GM12892 (cell line): ENCODE measurements at regions not wholly inside any gene's neighbourhood (a gene's known extent, or its start where the extent isn't known, plus 50 kb on each side); places are given as distances from the start of the nearest gene placed in this dataset.

Experiments used
- DNase-seq: peaks from one replicate; pipeline ENCODE4 v3.0.0; 2011; ENCODE audit not compliant: insufficient read length
- FAIRE-seq: peaks from 2 replicates; lab custom pipeline; 2011; peaks lifted over from hg19 to GRCh38; lab: Jason Lieb, UNC
- POLR2A ChIP-seq: IDR thresholded peaks from 2 replicates; pipeline ENCODE4 v1.6.1; 2011; ENCODE audit warnings: low read depth, low read length, control low read depth
- POLR2AphosphoS5 ChIP-seq: IDR thresholded peaks from 2 replicates; pipeline ENCODE4 v1.6.1; 2011; ENCODE audit warnings: low read depth, low read length, control low read depth
- TAF1 ChIP-seq: IDR thresholded peaks from 2 replicates; pipeline ENCODE4 v1.6.1; 2011; ENCODE audit warnings: low read depth, mild to moderate bottlenecking, control low read depth, low read length, borderline replicate concordance

- DNase-seq (no peak), FAIRE-seq (no peak)
- TF ChIP-seq POLR2A: no peak
- TF ChIP-seq POLR2AphosphoS5: no peak
- TF ChIP-seq TAF1: no peak
These were observed 694.9 kb upstream of the LRRN3 start for GRCh38 chr7:110396021-110396420.

- no peak for DNase-seq
- FAIRE-seq: no peak
- no peak for TF ChIP-seq POLR2AphosphoS5
- TF ChIP-seq POLR2A: no peak
These were observed 692.8 kb upstream of the LRRN3 start for GRCh38 chr7:110397927-110398660.

GRCh38 chr7:110399421-110399820, 691.5 kb upstream of the LRRN3 start:
- no peak for FAIRE-seq
- TF ChIP-seq TAF1 (no peak), POLR2AphosphoS5 (no peak), POLR2A (no peak)
- no peak for DNase-seq

GRCh38 chr7:110400411-110400810, 690.5 kb upstream of the LRRN3 start:
- no peak for DNase-seq
- no peak for FAIRE-seq

GRCh38 chr7:110407242-110407641, 683.7 kb upstream of the LRRN3 start:
- DNase-seq: no peak
- no peak for FAIRE-seq
- no peak for TF ChIP-seq TAF1
- no peak for TF ChIP-seq POLR2AphosphoS5
- no peak for TF ChIP-seq POLR2A

More at GRCh38 chr7:110400411-110400810, 690.5 kb upstream of the LRRN3 start:
- TF ChIP-seq POLR2AphosphoS5 (no peak), POLR2A (no peak), TAF1 (no peak)

GRCh38 chr7:110407706-110408105, 683.2 kb upstream of the LRRN3 start:
- no peak for FAIRE-seq
- no peak for TF ChIP-seq TAF1
- DNase-seq: no peak

- DNase-seq (no peak), FAIRE-seq (no peak)
- TF ChIP-seq TAF1 (no peak), POLR2AphosphoS5 (no peak), POLR2A (no peak)
These were observed 678.3 kb upstream of the LRRN3 start for GRCh38 chr7:110412614-110413013.

- no peak for FAIRE-seq
- no peak for DNase-seq
- TF ChIP-seq TAF1: no peak
- no peak for TF ChIP-seq POLR2AphosphoS5
- TF ChIP-seq POLR2A: no peak
These were observed 677.9 kb upstream of the LRRN3 start for GRCh38 chr7:110413038-110413437.

GRCh38 chr7:110417611-110418010, 673.3 kb upstream of the LRRN3 start:
- TF ChIP-seq TAF1 (no peak), POLR2A (no peak), POLR2AphosphoS5 (no peak)
- DNase-seq: no peak
- no peak for FAIRE-seq

GRCh38 chr7:110418659-110419280, 672.2 kb upstream of the LRRN3 start:
- TF ChIP-seq POLR2AphosphoS5 (no peak), TAF1 (no peak), POLR2A (no peak)
- no peak for DNase-seq
- FAIRE-seq: no peak

- TF ChIP-seq TAF1: no peak
- no peak for TF ChIP-seq POLR2A
- TF ChIP-seq POLR2AphosphoS5: no peak
- DNase-seq (no peak), FAIRE-seq (no peak)
These were observed 670.1 kb upstream of the LRRN3 start for GRCh38 chr7:110420788-110421187.
